Mucosa of rectum (tissue), 2 donors: ENCODE measurements at regions not wholly inside any gene's neighbourhood (a gene's known extent, or its start where the extent isn't known, plus 50 kb on each side); places are given as distances from the start of the nearest gene placed in this dataset.

ENCODE experiments used
- H3K27ac ChIP-seq, 2 donors: one replicate each; pipeline ENCODE4 v1.7.0; 2013; ENCODE audit warnings: inconsistent platforms in 2 of 2, low read depth in 2 of 2, low read length in 2 of 2
- H3K27me3 ChIP-seq, 2 donors: one replicate each; pipeline ENCODE4 v1.7.0; 2013; ENCODE audit warnings: low read length in 2 of 2; ENCODE audit not compliant: control insufficient read depth in 2 of 2, insufficient read depth in 2 of 2
- H3K36me3 ChIP-seq, 2 donors: one replicate each; pipeline ENCODE4 v1.7.0; 2013; ENCODE audit warnings: low read length in 2 of 2; ENCODE audit not compliant: control insufficient read depth in 2 of 2, insufficient read depth in 2 of 2
- H3K4me1 ChIP-seq, 2 donors: one replicate each; pipeline ENCODE4 v1.7.0; 2013; ENCODE audit warnings: low read length in 2 of 2, mild to moderate bottlenecking in 1 of 2; ENCODE audit not compliant: control insufficient read depth in 2 of 2, insufficient read depth in 2 of 2
- H3K4me3 ChIP-seq, 2 donors: one replicate each; pipeline ENCODE4 v1.7.0; 2013; ENCODE audit warnings: low read length in 2 of 2
- H3K9ac ChIP-seq, 2 donors: one replicate each; pipeline ENCODE4 v1.7.0; 2013; ENCODE audit warnings: low read length in 2 of 2, low read depth in 1 of 2, mild to moderate bottlenecking in 1 of 2
- H3K9me3 ChIP-seq, 2 donors: one replicate each; pipeline ENCODE4 v1.7.0; 2013; ENCODE audit warnings: low read length in 2 of 2; ENCODE audit not compliant: control insufficient read depth in 2 of 2
- donor health status: healthy.
- donor health status: Normal muscosa, but diverticular disease.

GRCh38 chr14:34173916-34174315, 223.0 kb upstream of the EGLN3 start:
- Histone ChIP-seq H3K36me3 (no peaks in the 10 kb centered on the region), H3K27me3 (no peaks in the 10 kb centered on the region), H3K4me1 (no peaks in the 10 kb centered on the region), H3K9ac (no peak overlapping the region), H3K9me3 (no peaks in the 10 kb centered on the region), H3K4me3 (no peak overlapping the region), H3K27ac (no peak overlapping the region)

GRCh38 chr14:34172550-34173368, 221.9 kb upstream of the EGLN3 start:
- Histone ChIP-seq H3K27me3 (no peaks in the 10 kb centered on the region), H3K27ac (no peak overlapping the region), H3K4me1 (no peaks in the 10 kb centered on the region), H3K9ac (no peak overlapping the region), H3K9me3 (no peaks in the 10 kb centered on the region), H3K36me3 (no peaks in the 10 kb centered on the region), H3K4me3 (no peak overlapping the region)

- H3K9ac ChIP-seq: no peak overlapping the region
- no peaks in the 10 kb centered on the region for H3K27me3 ChIP-seq
- no peaks in the 10 kb centered on the region for H3K9me3 ChIP-seq
- no peaks in the 10 kb centered on the region for H3K4me1 ChIP-seq
- H3K36me3 ChIP-seq: no peaks in the 10 kb centered on the region
- no peak overlapping the region for H3K4me3 ChIP-seq
- no peak overlapping the region for H3K27ac ChIP-seq
These were observed 221.2 kb upstream of the EGLN3 start for GRCh38 chr14:34172173-34172451.

- Histone ChIP-seq H3K9me3 (no peaks in the 10 kb centered on the region), H3K27me3 (no peaks in the 10 kb centered on the region), H3K9ac (no peak overlapping the region), H3K4me3 (no peak overlapping the region), H3K27ac (no peak overlapping the region), H3K4me1 (no peaks in the 10 kb centered on the region), H3K36me3 (no peaks in the 10 kb centered on the region)
These were observed 220.7 kb upstream of the EGLN3 start for GRCh38 chr14:34171431-34172172.

GRCh38 chr14:34170882-34171281, 220.0 kb upstream of the EGLN3 start:
- H3K9ac ChIP-seq: no peak overlapping the region
- no peak overlapping the region for H3K27ac ChIP-seq
- H3K27me3 ChIP-seq: no peaks in the 10 kb centered on the region
- no peaks in the 10 kb centered on the region for H3K9me3 ChIP-seq
- H3K4me3 ChIP-seq: no peak overlapping the region
- H3K4me1 ChIP-seq: no peaks in the 10 kb centered on the region
- H3K36me3 ChIP-seq: no peaks in the 10 kb centered on the region

- Histone ChIP-seq H3K36me3 (no peaks in the 10 kb centered on the region), H3K9me3 (no peaks in the 10 kb centered on the region), H3K4me3 (no peak overlapping the region), H3K4me1 (no peaks in the 10 kb centered on the region), H3K9ac (no peak overlapping the region), H3K27me3 (no peaks in the 10 kb centered on the region), H3K27ac (no peak overlapping the region)
These were observed 218.7 kb upstream of the EGLN3 start for GRCh38 chr14:34169561-34169960.

- H3K27ac ChIP-seq: no peak overlapping the region
- no peaks in the 10 kb centered on the region for H3K9me3 ChIP-seq
- no peak overlapping the region for H3K9ac ChIP-seq
- H3K27me3 ChIP-seq: no peaks in the 10 kb centered on the region
- no peaks in the 10 kb centered on the region for H3K4me1 ChIP-seq
- no peak overlapping the region for H3K4me3 ChIP-seq
- no peaks in the 10 kb centered on the region for H3K36me3 ChIP-seq
These were observed 217.8 kb upstream of the EGLN3 start for GRCh38 chr14:34168656-34169055.

- Histone ChIP-seq H3K9me3 (no peaks in the 10 kb centered on the region), H3K9ac (no peak overlapping the region), H3K4me3 (no peak overlapping the region), H3K27me3 (no peaks in the 10 kb centered on the region), H3K4me1 (no peaks in the 10 kb centered on the region), H3K36me3 (no peaks in the 10 kb centered on the region), H3K27ac (no peak overlapping the region)
These were observed 215.0 kb upstream of the EGLN3 start for GRCh38 chr14:34165847-34166350.

GRCh38 chr14:34164162-34164864, 213.4 kb upstream of the EGLN3 start:
- Histone ChIP-seq H3K4me1 (no peaks in the 10 kb centered on the region), H3K9me3 (no peaks in the 10 kb centered on the region)

More at GRCh38 chr14:34164162-34164864, 213.4 kb upstream of the EGLN3 start:
- no peak overlapping the region for H3K4me3 ChIP-seq
- H3K9ac ChIP-seq: no peak overlapping the region
- H3K27ac ChIP-seq: no peak overlapping the region
- no peaks in the 10 kb centered on the region for H3K27me3 ChIP-seq
- H3K36me3 ChIP-seq: no peaks in the 10 kb centered on the region
